NB4 (cell line): ENCODE measurements at regions not wholly inside any gene's neighbourhood (a gene's known extent, or its start where the extent isn't known, plus 50 kb on each side); places are given as distances from the start of the nearest gene placed in this dataset.
"Not testable (repeated sequence)": the region's sequence is repeated elsewhere in the genome, so short reads cannot be mapped to it uniquely, and the experiment has no call there.

Experiments used
- CTCF ChIP-seq: IDR thresholded peaks from one replicate; pipeline ENCODE4 v1.5.1; 2012; ENCODE audit warnings: low read depth, low read length
- MAX ChIP-seq: IDR thresholded peaks from 2 replicates; pipeline ENCODE4 v1.6.1; 2011; ENCODE audit warnings: low read depth, low read length
- POLR2A ChIP-seq: IDR thresholded peaks from 2 replicates; pipeline ENCODE4 v1.6.1; 2011; ENCODE audit warnings: mild to moderate bottlenecking; ENCODE audit not compliant: insufficient read length; ENCODE audit errors: extremely low read depth

- TF ChIP-seq MAX, POLR2A, CTCF: not testable (repeated sequence)
Measured at GRCh38 chr1:95297906-95298305, 63.9 kb downstream of the RWDD3 start.
